ENCODE measurements at regions not wholly inside any gene's neighbourhood (a gene's known extent, or its start where the extent isn't known, plus 50 kb on each side); places are given as distances from the start of the nearest gene placed in this dataset.

GRCh38 chr18:78639006-78639950 lies 340.3 kb upstream of the SALL3 start:
- no peak overlapping the region for H3K4me3 ChIP-seq (ENCODE audit: low read depth, low read length)
- no peaks in the 10 kb centered on the region for H3K27me3 ChIP-seq (ENCODE audit: control insufficient read depth, insufficient read depth, low read length)
- TF ChIP-seq, protein P1, sequence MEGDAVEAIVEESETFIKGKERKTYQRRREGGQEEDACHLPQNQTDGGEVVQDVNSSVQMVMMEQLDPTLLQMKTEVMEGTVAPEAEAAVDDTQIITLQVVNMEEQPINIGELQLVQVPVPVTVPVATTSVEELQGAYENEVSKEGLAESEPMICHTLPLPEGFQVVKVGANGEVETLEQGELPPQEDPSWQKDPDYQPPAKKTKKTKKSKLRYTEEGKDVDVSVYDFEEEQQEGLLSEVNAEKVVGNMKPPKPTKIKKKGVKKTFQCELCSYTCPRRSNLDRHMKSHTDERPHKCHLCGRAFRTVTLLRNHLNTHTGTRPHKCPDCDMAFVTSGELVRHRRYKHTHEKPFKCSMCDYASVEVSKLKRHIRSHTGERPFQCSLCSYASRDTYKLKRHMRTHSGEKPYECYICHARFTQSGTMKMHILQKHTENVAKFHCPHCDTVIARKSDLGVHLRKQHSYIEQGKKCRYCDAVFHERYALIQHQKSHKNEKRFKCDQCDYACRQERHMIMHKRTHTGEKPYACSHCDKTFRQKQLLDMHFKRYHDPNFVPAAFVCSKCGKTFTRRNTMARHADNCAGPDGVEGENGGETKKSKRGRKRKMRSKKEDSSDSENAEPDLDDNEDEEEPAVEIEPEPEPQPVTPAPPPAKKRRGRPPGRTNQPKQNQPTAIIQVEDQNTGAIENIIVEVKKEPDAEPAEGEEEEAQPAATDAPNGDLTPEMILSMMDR (IDR thresholded peaks at IDR 0.05; ENCODE audit: insufficient read depth, low read length, poor library complexity, severe bottlenecking) = no peak
- H3K36me3 ChIP-seq (ENCODE audit: control insufficient read depth, insufficient read depth, low read length) = no peaks in the 10 kb centered on the region
- no peak for DNase-seq (ENCODE audit: low read depth)

- TF ChIP-seq, protein P1 (IDR thresholded peaks at IDR 0.05; ENCODE audit: insufficient read depth, low read length, poor library complexity, severe bottlenecking) = no peak
- H3K4me3 ChIP-seq (ENCODE audit: low read depth, low read length) = no peak overlapping the region
- H3K27me3 ChIP-seq (ENCODE audit: control insufficient read depth, insufficient read depth, low read length) = no peaks in the 10 kb centered on the region
Measured at GRCh38 chr18:78640246-78640995, 339.2 kb upstream of the SALL3 start.

GRCh38 chr18:78641689-78642231 lies 337.9 kb upstream of the SALL3 start:
- no peaks in the 10 kb centered on the region for H3K27me3 ChIP-seq (ENCODE audit: control insufficient read depth, insufficient read depth, low read length)
- DNase-seq (ENCODE audit: low read depth) = no peak
- H3K4me3 ChIP-seq (ENCODE audit: low read depth, low read length) = no peak overlapping the region
- TF ChIP-seq, protein P1 (IDR thresholded peaks at IDR 0.05; ENCODE audit: insufficient read depth, low read length, poor library complexity, severe bottlenecking) = no peak
- no peaks in the 10 kb centered on the region for H3K36me3 ChIP-seq (ENCODE audit: control insufficient read depth, insufficient read depth, low read length)

More at GRCh38 chr18:78640246-78640995, 339.2 kb upstream of the SALL3 start:
- no peak for DNase-seq (ENCODE audit: low read depth)
- H3K36me3 ChIP-seq (ENCODE audit: control insufficient read depth, insufficient read depth, low read length) = no peaks in the 10 kb centered on the region

DNA sequence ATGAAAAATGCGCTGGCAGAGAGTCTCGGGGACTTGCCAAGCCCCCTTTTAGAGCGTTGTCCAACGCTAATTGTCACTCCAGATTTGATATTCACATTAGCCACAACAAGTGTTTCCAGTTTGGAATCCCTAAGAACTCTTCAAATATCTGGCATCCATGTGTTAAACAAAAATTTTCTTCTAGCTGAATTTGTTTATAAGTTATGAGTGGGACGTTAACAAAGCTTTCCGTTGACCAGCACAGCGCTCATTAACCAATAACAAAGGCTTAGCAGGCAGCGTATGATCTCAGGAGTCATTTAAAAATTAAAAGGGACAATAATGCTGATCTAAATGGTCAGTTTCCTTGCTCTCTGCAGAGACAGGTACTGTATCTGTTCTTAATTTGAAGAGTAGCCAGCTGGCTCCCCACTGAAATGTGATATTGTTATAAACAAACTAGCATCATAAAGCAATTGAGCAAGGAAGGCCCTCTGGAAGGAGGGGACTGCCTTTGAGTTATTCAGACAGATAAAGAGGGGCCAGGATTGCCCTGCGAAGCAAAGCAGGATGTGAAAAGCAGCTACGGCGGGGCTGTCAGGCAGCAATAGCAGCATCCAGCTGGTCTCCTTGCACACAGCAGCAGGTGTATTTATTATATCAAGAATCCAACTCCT lies 337.2 kb upstream of the SALL3 start:
- Histone ChIP-seq H3K27me3 (ENCODE audit: control insufficient read depth, insufficient read depth, low read length) (no peaks in the 10 kb centered on the region), H3K4me3 (ENCODE audit: low read depth, low read length) (no peak overlapping the region), H3K36me3 (ENCODE audit: control insufficient read depth, insufficient read depth, low read length) (no peaks in the 10 kb centered on the region)
- TF ChIP-seq, protein P1 (IDR thresholded peaks at IDR 0.05; ENCODE audit: insufficient read depth, low read length, poor library complexity, severe bottlenecking) = no peak
- no peak for DNase-seq (ENCODE audit: low read depth)

DNA sequence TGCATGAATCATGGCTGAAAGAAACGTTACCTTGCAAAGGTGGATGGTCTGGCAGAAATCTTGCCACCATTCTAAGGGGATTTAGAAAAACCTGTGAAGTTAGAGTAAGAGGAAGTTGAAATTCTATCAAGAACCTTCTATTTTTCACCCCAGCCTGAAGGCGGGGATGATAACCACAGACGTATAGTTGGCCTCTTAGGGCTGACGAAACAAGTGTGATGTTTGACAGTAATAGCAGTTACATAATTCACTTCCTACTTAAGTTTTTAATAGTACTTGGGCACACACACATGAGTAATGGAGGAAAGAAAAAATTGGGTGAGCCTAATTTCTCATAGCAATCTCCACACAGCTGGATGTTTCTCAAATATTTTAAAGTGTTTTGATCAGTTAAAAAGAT lies 336.6 kb upstream of the SALL3 start:
- TF ChIP-seq, protein P1 (IDR thresholded peaks at IDR 0.05; ENCODE audit: insufficient read depth, low read length, poor library complexity, severe bottlenecking) = no peak
- Histone ChIP-seq H3K36me3 (ENCODE audit: control insufficient read depth, insufficient read depth, low read length) (no peaks in the 10 kb centered on the region), H3K4me3 (ENCODE audit: low read depth, low read length) (no peak overlapping the region), H3K27me3 (ENCODE audit: control insufficient read depth, insufficient read depth, low read length) (no peaks in the 10 kb centered on the region)
- DNase-seq (ENCODE audit: low read depth) = no peak
